ENCODE measurements at regions not wholly inside any gene's neighbourhood (a gene's known extent, or its start where the extent isn't known, plus 50 kb on each side); places are given as distances from the start of the nearest gene placed in this dataset.
"Not testable (repeated sequence)": the region's sequence is repeated elsewhere in the genome, so short reads cannot be mapped to it uniquely, and the experiment has no call there.

GRCh38 chr3:21989341-21990042, 238.5 kb upstream of the ZNF385D start:
- no peak for DNase-seq (ENCODE audit: low spot score)

GRCh38 chr3:21991061-21991460, 240.1 kb upstream of the ZNF385D start:
- DNase-seq (ENCODE audit: low spot score) = no peak

- DNase-seq (ENCODE audit: low spot score) = no peak
Measured at GRCh38 chr3:21995079-21995607, 244.1 kb upstream of the ZNF385D start.

- DNase-seq (ENCODE audit: low spot score) = no peak
Measured at GRCh38 chr3:22007368-22007767, 256.4 kb upstream of the ZNF385D start.

- no peak for DNase-seq (ENCODE audit: low spot score)
Measured at GRCh38 chr3:22010997-22011396, 260.0 kb upstream of the ZNF385D start.

- no peak for DNase-seq (ENCODE audit: low spot score)
Measured at GRCh38 chr3:22012471-22012870, 261.5 kb upstream of the ZNF385D start.

GRCh38 chr3:22013641-22014040, 262.6 kb upstream of the ZNF385D start:
- no peak for DNase-seq (ENCODE audit: low spot score)

- no peak for DNase-seq (ENCODE audit: low spot score)
Measured at GRCh38 chr3:22016197-22016596, 265.2 kb upstream of the ZNF385D start.

- not testable (repeated sequence) for DNase-seq (ENCODE audit: low spot score)
Measured at GRCh38 chr3:22024638-22025037, 273.6 kb upstream of the ZNF385D start.

- no peak for DNase-seq (ENCODE audit: low spot score)
Measured at GRCh38 chr3:22029480-22029879, 278.5 kb upstream of the ZNF385D start.

- no peak for DNase-seq (ENCODE audit: low spot score)
Measured at GRCh38 chr3:22039161-22039560, 288.2 kb upstream of the ZNF385D start.

- no peak for DNase-seq (ENCODE audit: low spot score)
Measured at GRCh38 chr3:22040150-22040549, 289.1 kb upstream of the ZNF385D start.

GRCh38 chr3:22045882-22046281, 294.9 kb upstream of the ZNF385D start:
- no peak for DNase-seq (ENCODE audit: low spot score)

- DNase-seq (ENCODE audit: low spot score) = no peak
Measured at GRCh38 chr3:22063500-22063899, 312.5 kb upstream of the ZNF385D start.

GRCh38 chr3:22068619-22069018, 317.6 kb upstream of the ZNF385D start:
- no peak for DNase-seq (ENCODE audit: low spot score)

- DNase-seq (ENCODE audit: low spot score) = no peak
Measured at GRCh38 chr3:22088204-22088603, 337.2 kb upstream of the ZNF385D start.

- no peak for DNase-seq (ENCODE audit: low spot score)
Measured at GRCh38 chr3:22089284-22089683, 338.3 kb upstream of the ZNF385D start.

- DNase-seq (ENCODE audit: low spot score) = no peak
Measured at GRCh38 chr3:22091329-22091728, 340.3 kb upstream of the ZNF385D start.

GRCh38 chr3:22098021-22098420, 347.0 kb upstream of the ZNF385D start:
- no peak for DNase-seq (ENCODE audit: low spot score)

- no peak for DNase-seq (ENCODE audit: low spot score)
Measured at GRCh38 chr3:22101351-22101750, 350.3 kb upstream of the ZNF385D start.

- no peak for DNase-seq (ENCODE audit: low spot score)
Measured at GRCh38 chr3:22101811-22102210, 350.8 kb upstream of the ZNF385D start.

- DNase-seq (ENCODE audit: low spot score) = no peak
Measured at GRCh38 chr3:22103423-22103822, 352.4 kb upstream of the ZNF385D start.

GRCh38 chr3:22106213-22106896, 355.3 kb upstream of the ZNF385D start:
- DNase-seq (ENCODE audit: low spot score) = no peak

GRCh38 chr3:22111226-22111625, 360.2 kb upstream of the ZNF385D start:
- DNase-seq (ENCODE audit: low spot score) = no peak
